Esophagus squamous epithelium (tissue), 4 donors: ENCODE measurements at regions not wholly inside any gene's neighbourhood (a gene's known extent, or its start where the extent isn't known, plus 50 kb on each side); places are given as distances from the start of the nearest gene placed in this dataset.

ENCODE experiments used
- CTCF ChIP-seq, 6 experiments: fragments of 450-650 bp in 4 of 6; fragments of 200-600 bp in 2 of 6; sonication (generic) in 2 of 6; IDR thresholded peaks; one replicate each; pipeline ENCODE4 v1.5.1; 2016 to 2019; ENCODE audit warnings: antibody characterized with exemption in 6 of 6, mild to moderate bottlenecking in 4 of 6, moderate library complexity in 4 of 6
- POLR2A ChIP-seq, 4 donors: fragments of 450-650 bp; IDR thresholded peaks; one replicate each; pipeline ENCODE4 v1.6.1; 2017; ENCODE audit warnings: antibody characterized with exemption in 4 of 4, mild to moderate bottlenecking in 4 of 4, moderate library complexity in 3 of 4

- TF ChIP-seq CTCF (IDR thresholded peaks at IDR 0.05), result no peak
- TF ChIP-seq POLR2A (IDR thresholded peaks at IDR 0.05), result no peak
Measured at GRCh38 chr5:85841653-85842052, 776.1 kb upstream of the COX7C start.
